IMR-90 (cell line): ENCODE measurements at regions not wholly inside any gene's neighbourhood (a gene's known extent, or its start where the extent isn't known, plus 50 kb on each side); places are given as distances from the start of the nearest gene placed in this dataset.

Source experiments
- ATAC-seq: fragments of 200-7000 bp; cut with Tn5 transposase; 2 replicates; pipeline ENCODE4 v1.9.1; 2020; ENCODE audit warnings: low read depth, mild to moderate bottlenecking, moderate library complexity
- BruUV-seq: library from RNA; stranded (reverse); fragments of 400-500 nt; replicated peaks from 2 replicates; lab custom pipeline; 2021; lab: Mats Ljungman, UMichigan
- CTCF ChIA-PET: fragments of 300-600 bp; formaldehyde crosslinking; extraction: SDS; loops from one replicate; lab custom pipeline; 2021; ENCODE audit warnings: antibody characterized with exemption; lab: Yijun Ruan, JAX
- POLR2A ChIA-PET: fragments of 300-600 bp; sonication (Branson Sonifier 250); formaldehyde crosslinking; loops from one replicate; lab custom pipeline; 2022; ENCODE audit warnings: antibody characterized with exemption; ENCODE audit not compliant: unreplicated experiment; lab: Charles Lee
- DNase-seq: peaks from one replicate; pipeline ENCODE4 v3.0.0; 2013
- H2AFZ ChIP-seq: replicated peaks from 2 replicates; pipeline ENCODE3; 2013; ENCODE audit warnings: low read length, mild to moderate bottlenecking; ENCODE audit not compliant: poor library complexity
- H2AK5ac ChIP-seq: 2 replicates; pipeline ENCODE4 v1.6.1; 2013; ENCODE audit warnings: low read depth, low read length, inconsistent platforms
- H2AK9ac ChIP-seq: replicated peaks from 2 replicates; pipeline ENCODE3; 2013; ENCODE audit warnings: mild to moderate bottlenecking, low read depth, low read length, moderate library complexity; ENCODE audit not compliant: poor library complexity
- H2BK120ac ChIP-seq: 2 replicates; pipeline ENCODE4 v1.6.1; 2013; ENCODE audit warnings: low read depth, low read length, inconsistent platforms
- H2BK15ac ChIP-seq: 3 replicates; pipeline ENCODE4 v1.6.1; 2013; ENCODE audit warnings: low read depth, low read length, inconsistent platforms
- H2BK20ac ChIP-seq: 2 replicates; pipeline ENCODE4 v1.6.1; 2013; ENCODE audit warnings: low read depth, mild to moderate bottlenecking, inconsistent platforms, low read length, moderate library complexity
- H2BK5ac ChIP-seq: 2 replicates; pipeline ENCODE4 v1.6.1; 2013; ENCODE audit warnings: mild to moderate bottlenecking, low read depth, low read length, inconsistent platforms; ENCODE audit not compliant: poor library complexity, severe bottlenecking
- H3K14ac ChIP-seq: replicated peaks from 2 replicates; pipeline ENCODE4 v1.6.1; 2013; ENCODE audit warnings: low read depth, low read length, inconsistent platforms
- H3K18ac ChIP-seq: 2 replicates; pipeline ENCODE4 v1.6.1; 2013; ENCODE audit warnings: low read depth, low read length, control low read depth
- H3K23ac ChIP-seq: 2 replicates; pipeline ENCODE4 v1.6.1; 2013; ENCODE audit warnings: low read depth, low read length, inconsistent platforms
- H3K27ac ChIP-seq: 2 replicates; pipeline ENCODE4 v1.5.1; 2013; ENCODE audit warnings: mild to moderate bottlenecking, control low read depth, low read length; ENCODE audit not compliant: insufficient read depth
- H3K27me3 ChIP-seq: 2 replicates; pipeline ENCODE4 v1.6.1; 2013; ENCODE audit warnings: low read length; ENCODE audit not compliant: control insufficient read depth, insufficient read depth
- H3K36me3 ChIP-seq: 2 replicates; pipeline ENCODE4 v1.6.1; 2013; ENCODE audit warnings: low read length, mixed read lengths; ENCODE audit not compliant: control insufficient read depth, insufficient read depth
- H3K4ac ChIP-seq: 2 replicates; pipeline ENCODE4 v1.6.1; 2013; ENCODE audit warnings: low read depth, low read length, inconsistent platforms
- H3K4me1 ChIP-seq: 2 replicates; pipeline ENCODE4 v1.6.1; 2013; ENCODE audit warnings: low read length, mixed read lengths; ENCODE audit not compliant: control insufficient read depth, insufficient read depth
- H3K4me2 ChIP-seq: 2 replicates; pipeline ENCODE4 v1.6.1; 2013; ENCODE audit warnings: low read depth, mild to moderate bottlenecking, control low read depth, low read length, moderate library complexity
- H3K4me3 ChIP-seq: 2 replicates; pipeline ENCODE4 v1.5.1; 2013; ENCODE audit warnings: low read depth, mild to moderate bottlenecking, control low read depth, low read length, moderate library complexity; ENCODE audit not compliant: insufficient read depth
- H3K56ac ChIP-seq: 2 replicates; pipeline ENCODE4 v1.6.1; 2013; ENCODE audit warnings: low read length, inconsistent platforms; ENCODE audit not compliant: insufficient read depth; ENCODE audit errors: extremely low read depth
- H3K79me1 ChIP-seq, 2 experiments: 2 replicates each; pipeline ENCODE4 v1.6.1; 2013; ENCODE audit warnings: low read length in 2 of 2, inconsistent platforms in 1 of 2, low read depth in 1 of 2
- H3K9ac ChIP-seq: 2 replicates; pipeline ENCODE4 v1.6.1; 2013; ENCODE audit warnings: low read depth, low read length, control low read depth
- H3K9me1 ChIP-seq: 2 replicates; pipeline ENCODE4 v1.6.1; 2013; ENCODE audit warnings: low read length, inconsistent platforms; ENCODE audit not compliant: insufficient read depth
- H3K9me3 ChIP-seq: 2 replicates; pipeline ENCODE4 v1.6.1; 2013; ENCODE audit warnings: low read length; ENCODE audit not compliant: control insufficient read depth, insufficient read depth
- H4K20me1 ChIP-seq: 2 replicates; pipeline ENCODE4 v1.6.1; 2013; ENCODE audit warnings: low read length, inconsistent platforms; ENCODE audit not compliant: insufficient read depth
- H4K5ac ChIP-seq: 2 replicates; pipeline ENCODE4 v1.6.1; 2013; ENCODE audit warnings: mild to moderate bottlenecking, low read depth, low read length, control low read depth
- H4K8ac ChIP-seq, 2 experiments: 2 replicates each; pipeline ENCODE4 v1.6.1; 2013; ENCODE audit warnings: low read depth in 2 of 2, low read length in 2 of 2, control low read depth in 1 of 2, inconsistent platforms in 1 of 2
- H4K91ac ChIP-seq: 2 replicates; pipeline ENCODE4 v1.6.1; 2013; ENCODE audit warnings: low read depth, low read length, inconsistent platforms; ENCODE audit not compliant: insufficient read depth
- MXI1 ChIP-seq: IDR thresholded peaks from 2 replicates; pipeline ENCODE4 v1.6.1; 2012; ENCODE audit warnings: low read depth, mild to moderate bottlenecking, low read length, moderate library complexity, borderline replicate concordance
- NFE2L2 ChIP-seq: fragments of 150-350 bp; IDR thresholded peaks from 2 replicates; pipeline ENCODE4 v1.6.1; 2016; ENCODE audit warnings: low read depth, mild to moderate bottlenecking, low read length
- WGBS, 2 experiments: methylation state at CpG; one replicate each; pipeline versions ENCODE4 v1.1.5 to v1.1.7; 2013; ENCODE audit warnings: missing lambda C conversion rate in 2 of 2; ENCODE audit not compliant: insufficient read length in 1 of 2; ENCODE audit errors: extremely low coverage in 2 of 2; 5-methylcytosine and 5-hydroxymethylcytosine counted together
- dilution Hi-C: fragments of 300-500 bp; cut with HindIII; formaldehyde crosslinking; loops from one replicate; pipeline ENCODE4 v1.14.3; 2018; ENCODE audit warnings: low sequenced_read_pairs; ENCODE audit not compliant: unreplicated experiment
- in situ Hi-C: fragments of 300-500 bp; cut with MboI; formaldehyde crosslinking; loops from 3 replicates; pipeline ENCODE4 v1.14.3; 2019; ENCODE audit warnings: low sequenced_read_pairs, inconsistent platforms, mixed read lengths
- intact Hi-C: fragments of 100-400 bp; cut with micrococcal nuclease; formaldehyde crosslinking; loops from 2 replicates; pipeline ENCODE4 v1.10.0; 2022

- ATAC-seq (no peak), DNase-seq (no peak)
- intact Hi-C loops, result no loop called here
- H4K91ac ChIP-seq, result no peak overlapping the region
- H4K20me1 ChIP-seq, result no peaks in the 10 kb centered on the region
- no peak overlapping the region for H2BK20ac ChIP-seq
- ChIA-PET POLR2A (no interaction called here), CTCF (no interaction called here)
- no TSS peak for BruUV-seq
- H3K18ac ChIP-seq, result no peak overlapping the region
- no peak overlapping the region for H2BK15ac ChIP-seq
- no peak overlapping the region for H3K9ac ChIP-seq
- peaks cover 10% of the 10 kb centered on the region for H3K9me1 ChIP-seq
- no peak overlapping the region for H3K56ac ChIP-seq
- H2AFZ ChIP-seq, result peak overlapping the region; percentile 18
- no peak overlapping the region for H2AK5ac ChIP-seq
- no peak overlapping the region for H4K8ac ChIP-seq
- H3K79me1 ChIP-seq, result no peaks in the 10 kb centered on the region
- H3K14ac ChIP-seq, result no peak overlapping the region
- TF ChIP-seq NFE2L2, result no peak
- no peak for TF ChIP-seq MXI1
- H3K9me3 ChIP-seq, result peaks cover 4% of the 10 kb centered on the region
- H3K4me3 ChIP-seq, result no peak overlapping the region
- H4K5ac ChIP-seq, result no peak overlapping the region
- dilution Hi-C loops, result no loop called here
- H3K27ac ChIP-seq, result no peak overlapping the region
- no peaks in the 10 kb centered on the region for H3K36me3 ChIP-seq
- in situ Hi-C loops, result no loop called here
- no peak overlapping the region for H2BK5ac ChIP-seq
- H3K4ac ChIP-seq, result no peak overlapping the region
- no peak overlapping the region for H3K23ac ChIP-seq
- H2BK120ac ChIP-seq, result no peak overlapping the region
- H2AK9ac ChIP-seq, result no peak overlapping the region
- whole genome bisulfite sequencing, 2 experiments, result no CpG with 5 or more reads among the region's 7 CpGs
- H3K4me1 ChIP-seq, result peaks cover 19% of the 10 kb centered on the region
- H3K27me3 ChIP-seq, result no peaks in the 10 kb centered on the region; the same call in 1 of the 2 replicates
- no peak overlapping the region for H3K4me2 ChIP-seq
Measured at GRCh38 chr15:99509686-99510461, 55.9 kb upstream of the MEF2A start.
